K562 (cell line): ENCODE measurements at regions not wholly inside any gene's neighbourhood (a gene's known extent, or its start where the extent isn't known, plus 50 kb on each side); places are given as distances from the start of the nearest gene placed in this dataset.

Experiments used
- ATAC-seq: fragments of 200-7000 bp; cut with Tn5 transposase; 3 replicates; pipeline ENCODE4 v1.9.1; 2020; ENCODE audit warnings: moderate library complexity
- BruUV-seq: library from RNA; stranded (reverse); fragments of 400-500 nt; replicated peaks from 2 replicates; lab custom pipeline; 2021; lab: Mats Ljungman, UMichigan
- CTCF ChIA-PET: fragments of 300-600 bp; formaldehyde crosslinking; extraction: SDS; loops from one replicate; lab custom pipeline; 2021; ENCODE audit warnings: low intra/inter-chr PET ratio; lab: Yijun Ruan, JAX
- POLR2A ChIA-PET: fragments of 300-600, 350-650 bp; sonication (Branson Sonifier 250); formaldehyde crosslinking; extraction: SDS; loops from one replicate; lab custom pipeline; 2021; ENCODE audit warnings: antibody characterized with exemption, inconsistent platforms; lab: Yijun Ruan, JAX
- DNase-seq, 4 experiments: peaks; one replicate each; pipeline versions ENCODE4 v3.0.0 to v3.0.0-alpha.2; 2011 to 2018; ENCODE audit warnings: low spot score in 3 of 4, mixed read lengths in 3 of 4; ENCODE audit errors: extremely low read depth in 1 of 4
- FAIRE-seq: peaks from 2 replicates; lab custom pipeline; 2011; peaks lifted over from hg19 to GRCh38; lab: Jason Lieb, UNC
- H2AFZ ChIP-seq: 2 replicates; pipeline ENCODE4 v1.6.0; 2011; ENCODE audit warnings: low read depth, low read length, control low read depth, inconsistent platforms
- H3K27ac ChIP-seq: fragments of 200-600 bp; 3 replicates; pipeline ENCODE4 v1.8.0; 2011; ENCODE audit warnings: low read depth, mild to moderate bottlenecking, control low read depth, inconsistent platforms, low read length, moderate library complexity, mixed read lengths; ENCODE audit errors: extremely low read depth
- H3K27me3 ChIP-seq, 2 experiments: fragments of 300-600 bp in 1 of 2; 2 replicates in 1 of 2; 3 replicates in 1 of 2; pipeline versions ENCODE4 v1.6.0 to v1.8.0; 2011; ENCODE audit warnings: inconsistent platforms in 2 of 2, low read length in 2 of 2, mild to moderate bottlenecking in 1 of 2, mixed read lengths in 1 of 2, moderate library complexity in 1 of 2; ENCODE audit not compliant: control insufficient read depth in 2 of 2, insufficient read depth in 2 of 2
- H3K36me3 ChIP-seq: fragments of 300-600 bp; 3 replicates; pipeline ENCODE4 v1.8.0; 2011; ENCODE audit warnings: mild to moderate bottlenecking, low read length, inconsistent platforms; ENCODE audit not compliant: control insufficient read depth, insufficient read depth
- H3K4me1 ChIP-seq, 2 experiments: fragments of 200-600 bp in 1 of 2; replicated peaks in 1 of 2; 2 replicates in 1 of 2; 3 replicates in 1 of 2; pipeline versions ENCODE4 v1.5.1 to v1.8.0; 2011; ENCODE audit warnings: inconsistent platforms in 2 of 2, low read length in 2 of 2, mild to moderate bottlenecking in 1 of 2, mixed read lengths in 1 of 2, moderate library complexity in 1 of 2; ENCODE audit not compliant: control insufficient read depth in 2 of 2, insufficient read depth in 2 of 2
- H3K4me2 ChIP-seq: 2 replicates; pipeline ENCODE4 v1.6.1; 2011; ENCODE audit warnings: low read length, control low read depth, inconsistent platforms, mixed read lengths; ENCODE audit not compliant: insufficient read depth
- H3K4me3 ChIP-seq: fragments of 200-600 bp; sonication (generic), shearing (Covaris generic); 2 replicates; pipeline ENCODE4 v1.5.1; 2016; ENCODE audit warnings: control low read depth, inconsistent platforms
- H3K79me2 ChIP-seq: fragments of 200-600 bp; 3 replicates; pipeline ENCODE4 v1.8.0; 2011; ENCODE audit warnings: low read length, inconsistent platforms; ENCODE audit not compliant: control insufficient read depth, insufficient read depth
- H3K9ac ChIP-seq, 2 experiments: 2 replicates each; pipeline versions ENCODE4 v1.6.0 to v1.6.1; 2011; ENCODE audit warnings: low read depth in 2 of 2, low read length in 2 of 2, control low read depth in 1 of 2, inconsistent platforms in 1 of 2, mild to moderate bottlenecking in 1 of 2, mixed read lengths in 1 of 2; ENCODE audit not compliant: insufficient read depth in 1 of 2
- H3K9me1 ChIP-seq: one replicate; pipeline ENCODE4 v1.6.0; 2011; ENCODE audit warnings: inconsistent platforms, mild to moderate bottlenecking, low read length, moderate library complexity; ENCODE audit not compliant: control insufficient read depth, insufficient read depth
- H3K9me3 ChIP-seq: replicated peaks from 2 replicates; pipeline ENCODE4 v1.5.1; 2011; ENCODE audit warnings: low read depth, low read length, inconsistent platforms; ENCODE audit not compliant: control insufficient read depth, insufficient read depth
- H4K20me1 ChIP-seq: replicated peaks from 2 replicates; pipeline ENCODE4 v1.6.1; 2011; ENCODE audit warnings: low read length, inconsistent platforms, mixed read lengths; ENCODE audit not compliant: control insufficient read depth, insufficient read depth
- ADNP ChIP-seq: fragments of 200-800 bp; sonication (Bioruptor generic); IDR thresholded peaks from 2 replicates; pipeline ENCODE4 v1.6.1; 2016; ENCODE audit warnings: missing genetic modification characterization, missing compliant biosample characterization
- BDP1 ChIP-seq: IDR thresholded peaks from 3 replicates; pipeline ENCODE4 v1.6.1; 2011; ENCODE audit not compliant: insufficient read length, insufficient read depth
- E2F5 ChIP-seq: sonication (generic); formaldehyde crosslinking; IDR thresholded peaks from 2 replicates; pipeline ENCODE4 v1.8.0; 2022; ENCODE audit warnings: mild to moderate bottlenecking, missing genetic modification reagents
- ELF1 ChIP-seq: fragments of 200-800 bp; sonication (Bioruptor generic); IDR thresholded peaks from 2 replicates; pipeline ENCODE4 v1.6.1; 2016; ENCODE audit warnings: missing genetic modification characterization, missing compliant biosample characterization
- HMBOX1 ChIP-seq: sonication (generic); IDR thresholded peaks from 2 replicates; pipeline ENCODE4 v1.6.1; 2016
- LARP7 ChIP-seq: fragments of 450-650 bp; IDR thresholded peaks from 2 replicates; pipeline ENCODE4 v1.6.1; 2016
- LCOR ChIP-seq: sonication (generic); formaldehyde crosslinking; IDR thresholded peaks from 2 replicates; pipeline ENCODE4 v1.8.0; 2022; ENCODE audit warnings: mild to moderate bottlenecking, missing genetic modification reagents
- MAX ChIP-seq: sonication (generic); formaldehyde crosslinking; IDR thresholded peaks from 2 replicates; pipeline ENCODE4 v1.9.0; 2022; ENCODE audit warnings: mild to moderate bottlenecking, missing genetic modification reagents
- NCOR1 ChIP-seq: fragments of 450-650 bp; IDR thresholded peaks from 2 replicates; pipeline ENCODE4 v1.6.1; 2016; ENCODE audit warnings: mild to moderate bottlenecking, moderate library complexity
- PCBP1 ChIP-seq: fragments of 200-400 bp; formaldehyde crosslinking; IDR thresholded peaks from 2 replicates; pipeline ENCODE4 v1.6.1; 2018; ENCODE audit warnings: mild to moderate bottlenecking, low read depth, low read length; ENCODE audit not compliant: poor library complexity, severe bottlenecking
- PHF20 ChIP-seq: fragments of 450-650 bp; IDR thresholded peaks from 2 replicates; pipeline ENCODE4 v1.6.1; 2018; ENCODE audit not compliant: partially characterized antibody
- POLR2H ChIP-seq: IDR thresholded peaks from 2 replicates; pipeline ENCODE4 v1.6.1; 2016; ENCODE audit warnings: missing genetic modification characterization, low read depth, mild to moderate bottlenecking, control low read depth, missing compliant biosample characterization, moderate library complexity
- RBM39 ChIP-seq: fragments of 200-400 bp; formaldehyde crosslinking; optimal IDR thresholded peaks from 2 replicates; pipeline ENCODE3; 2018; ENCODE audit warnings: low read depth, low read length
- SIRT6 ChIP-seq: IDR thresholded peaks from one replicate; pipeline ENCODE4 v1.6.1; 2012; ENCODE audit warnings: low read depth, mild to moderate bottlenecking, control low read depth, inconsistent platforms, low read length, moderate library complexity
- SMARCC2 ChIP-seq: fragments of 450-650 bp; IDR thresholded peaks from 2 replicates; pipeline ENCODE4 v1.6.1; 2017; ENCODE audit warnings: antibody characterized with exemption, moderate library complexity, mild to moderate bottlenecking, low read depth
- TCF7 ChIP-seq: sonication (generic); IDR thresholded peaks from 2 replicates; pipeline ENCODE4 v1.6.1; 2016; ENCODE audit warnings: antibody characterized with exemption, borderline replicate concordance
- WHSC1 ChIP-seq: IDR thresholded peaks from one replicate; pipeline ENCODE4 v1.6.1; 2012; ENCODE audit warnings: low read length, control low read depth, inconsistent platforms
- ZNF174 ChIP-seq: fragments of 250-450 bp; sonication (Bioruptor Pico); IDR thresholded peaks from 2 replicates; pipeline ENCODE4 v1.4.0; 2020; ENCODE audit warnings: mild to moderate bottlenecking
- ZNF277 ChIP-seq: fragments of 250-450 bp; sonication (Bioruptor Pico); IDR thresholded peaks from 2 replicates; pipeline ENCODE4 v1.8.0; 2022; ENCODE audit warnings: inconsistent platforms, mild to moderate bottlenecking, moderate library complexity, borderline replicate concordance
- ZNF408 ChIP-seq: fragments of 250-450 bp; sonication (Bioruptor Pico); IDR thresholded peaks from 2 replicates; pipeline ENCODE4 v1.4.0; 2020; ENCODE audit warnings: low read depth, mild to moderate bottlenecking, moderate library complexity
- WGBS: fragments of 100-300 bp; shearing (Covaris generic); methylation state at CpG from one replicate; pipeline ENCODE4 v1.1.6; 2016; ENCODE audit warnings: low coverage, mixed read lengths; ENCODE audit not compliant: insufficient coverage; ENCODE audit errors: missing lambda C conversion rate; 5-methylcytosine and 5-hydroxymethylcytosine counted together
- in situ Hi-C: fragments of 300-500 bp; cut with MboI; formaldehyde crosslinking; loops from 4 replicates; pipeline ENCODE4 v1.15.0; 2018; ENCODE audit warnings: inconsistent platforms, mixed read lengths
- intact Hi-C: fragments of 100-400 bp; cut with micrococcal nuclease; formaldehyde crosslinking; loops from 2 replicates; pipeline ENCODE4 v1.14.2; 2022

- Histone ChIP-seq H3K27me3 (no peaks in the 10 kb centered on the region), H3K9ac (no peak overlapping the region), H3K4me1 (no peaks in the 10 kb centered on the region), H3K9me1 (no peaks in the 10 kb centered on the region), H2AFZ (no peak overlapping the region), H4K20me1 (no peaks in the 10 kb centered on the region), H3K4me2 (no peak overlapping the region), H3K27ac (no peak overlapping the region), H3K79me2 (no peaks in the 10 kb centered on the region), H3K9me3 (no peaks in the 10 kb centered on the region; the same call in 1 of the 2 replicates), H3K36me3 (no peaks in the 10 kb centered on the region), H3K4me3 (no peak overlapping the region)
- intact Hi-C loops = no loop called here
- no TSS peak for BruUV-seq
- ATAC-seq = no peak
- no peak for FAIRE-seq
- CTCF ChIA-PET = no interaction called here
- in situ Hi-C loops = no loop called here
- TF ChIP-seq HMBOX1 = no peak
- TF ChIP-seq NCOR1 = no peak
- no peak for TF ChIP-seq RBM39
- TF ChIP-seq PCBP1 = no peak
- no peak for TF ChIP-seq PHF20
- no peak for TF ChIP-seq BDP1
- TF ChIP-seq ADNP (tag) = no peak
- TF ChIP-seq E2F5 = no peak
- no peak for TF ChIP-seq WHSC1
- TF ChIP-seq LCOR (CRISPR knock-in tag) = no peak
- no peak for TF ChIP-seq SIRT6
- TF ChIP-seq SMARCC2 = no peak
- no peak for TF ChIP-seq POLR2H (tag)
- no peak for TF ChIP-seq ZNF174
- no peak for TF ChIP-seq ZNF277 (CRISPR knock-in tag)
- TF ChIP-seq MAX (CRISPR knock-in tag) = no peak
- no peak for TF ChIP-seq ELF1
- TF ChIP-seq ZNF408 = no peak
- no peak for TF ChIP-seq TCF7
- TF ChIP-seq LARP7 = no peak
- POLR2A ChIA-PET = no interaction called here
- 2% methylated on average over 10 of the region's 11 CpGs for WGBS
- no peak for DNase-seq
Measured at GRCh38 chr5:128749136-128749898, 211.3 kb upstream of the FBN2 start.
